GM10266 (cell line): ENCODE measurements at regions not wholly inside any gene's neighbourhood (a gene's known extent, or its start where the extent isn't known, plus 50 kb on each side); places are given as distances from the start of the nearest gene placed in this dataset.

Experiments used
- DNase-seq: peaks from one replicate; pipeline ENCODE4 v3.0.0; 2012; ENCODE audit errors: extremely low spot score
- TF ChIP-seq, protein P1 (sequence below): IDR thresholded peaks from 2 replicates; pipeline ENCODE4 v1.5.1; 2012; ENCODE audit warnings: mild to moderate bottlenecking, low read depth; ENCODE audit not compliant: control insufficient read depth, insufficient read depth; ENCODE audit errors: missing control alignments

DNA sequence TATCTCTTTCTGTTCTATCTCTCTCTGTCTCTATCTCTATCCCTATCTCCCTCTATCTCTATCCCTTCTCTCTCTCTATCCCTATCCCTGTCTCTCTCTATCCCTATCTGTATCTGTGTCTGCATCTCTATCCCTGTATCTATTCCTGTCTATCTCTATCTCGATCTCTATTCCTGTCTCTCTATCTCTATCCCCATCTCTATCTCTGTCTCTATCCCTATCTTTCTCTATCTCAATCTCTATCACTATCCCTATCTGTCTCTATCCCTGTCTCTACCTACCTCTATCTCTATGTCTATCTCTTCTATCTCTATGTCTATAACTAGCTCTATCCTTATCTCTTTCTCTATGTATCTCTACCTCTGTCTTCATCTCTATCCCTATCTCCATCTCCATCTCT lies 141.4 kb upstream of the KCNJ6 start:
- no peak for DNase-seq
- TF ChIP-seq, protein P1, sequence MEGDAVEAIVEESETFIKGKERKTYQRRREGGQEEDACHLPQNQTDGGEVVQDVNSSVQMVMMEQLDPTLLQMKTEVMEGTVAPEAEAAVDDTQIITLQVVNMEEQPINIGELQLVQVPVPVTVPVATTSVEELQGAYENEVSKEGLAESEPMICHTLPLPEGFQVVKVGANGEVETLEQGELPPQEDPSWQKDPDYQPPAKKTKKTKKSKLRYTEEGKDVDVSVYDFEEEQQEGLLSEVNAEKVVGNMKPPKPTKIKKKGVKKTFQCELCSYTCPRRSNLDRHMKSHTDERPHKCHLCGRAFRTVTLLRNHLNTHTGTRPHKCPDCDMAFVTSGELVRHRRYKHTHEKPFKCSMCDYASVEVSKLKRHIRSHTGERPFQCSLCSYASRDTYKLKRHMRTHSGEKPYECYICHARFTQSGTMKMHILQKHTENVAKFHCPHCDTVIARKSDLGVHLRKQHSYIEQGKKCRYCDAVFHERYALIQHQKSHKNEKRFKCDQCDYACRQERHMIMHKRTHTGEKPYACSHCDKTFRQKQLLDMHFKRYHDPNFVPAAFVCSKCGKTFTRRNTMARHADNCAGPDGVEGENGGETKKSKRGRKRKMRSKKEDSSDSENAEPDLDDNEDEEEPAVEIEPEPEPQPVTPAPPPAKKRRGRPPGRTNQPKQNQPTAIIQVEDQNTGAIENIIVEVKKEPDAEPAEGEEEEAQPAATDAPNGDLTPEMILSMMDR = no peak

DNA sequence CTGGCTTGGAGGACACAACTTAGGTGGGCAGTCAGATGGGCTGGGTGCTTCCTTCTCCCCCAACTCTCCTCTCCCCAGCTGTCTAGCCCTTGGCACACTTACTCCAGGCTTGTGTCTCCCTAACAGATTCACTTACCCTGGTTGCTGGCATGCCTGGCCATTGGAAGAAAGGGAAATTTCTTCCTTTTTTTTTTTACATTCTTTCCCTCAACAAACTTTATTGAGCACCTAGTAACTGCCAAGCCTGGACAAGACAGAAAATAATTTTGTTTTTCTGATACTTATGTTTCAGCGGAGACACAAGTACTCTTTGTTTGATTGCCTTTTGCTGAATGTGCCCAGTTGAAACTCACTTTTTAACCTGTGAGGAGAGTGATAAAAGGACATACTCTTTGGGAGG lies 144.3 kb upstream of the KCNJ6 start:
- TF ChIP-seq, protein P1 = no peak

DNA sequence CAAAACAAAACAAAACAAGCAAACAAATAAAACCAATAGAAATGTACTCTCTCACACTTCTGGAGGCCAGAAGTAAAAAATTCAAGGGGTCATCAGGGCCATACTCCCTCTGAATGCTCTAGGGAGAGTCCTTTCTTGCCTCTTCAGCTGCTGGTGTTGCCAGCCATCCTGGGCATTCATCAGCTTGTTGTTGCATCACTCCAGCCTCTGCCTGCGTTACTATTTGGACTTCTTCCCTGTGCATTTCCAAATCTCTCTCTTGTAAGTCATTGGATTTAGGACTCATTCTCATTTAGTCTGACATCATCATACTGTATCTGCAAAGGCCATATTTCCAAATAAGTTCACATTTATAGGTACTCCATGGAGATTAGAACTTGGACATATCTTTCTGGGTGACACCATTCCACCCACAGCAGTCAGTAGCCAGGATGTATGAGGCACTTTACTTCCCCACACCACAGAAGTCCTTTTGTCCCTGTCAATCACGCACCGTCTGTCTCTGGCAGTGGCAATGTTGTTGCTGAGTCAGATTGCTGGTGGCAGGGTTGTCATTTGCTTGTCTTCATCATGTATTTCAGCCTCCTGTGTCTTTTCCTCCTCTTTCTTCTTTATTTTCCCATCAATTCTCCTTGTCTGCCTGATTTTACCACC lies 151.0 kb upstream of the KCNJ6 start:
- DNase-seq = no peak
- TF ChIP-seq, protein P1 = no peak

More for the DNA sequence above, 144.3 kb upstream of the KCNJ6 start:
- no peak for DNase-seq

DNA sequence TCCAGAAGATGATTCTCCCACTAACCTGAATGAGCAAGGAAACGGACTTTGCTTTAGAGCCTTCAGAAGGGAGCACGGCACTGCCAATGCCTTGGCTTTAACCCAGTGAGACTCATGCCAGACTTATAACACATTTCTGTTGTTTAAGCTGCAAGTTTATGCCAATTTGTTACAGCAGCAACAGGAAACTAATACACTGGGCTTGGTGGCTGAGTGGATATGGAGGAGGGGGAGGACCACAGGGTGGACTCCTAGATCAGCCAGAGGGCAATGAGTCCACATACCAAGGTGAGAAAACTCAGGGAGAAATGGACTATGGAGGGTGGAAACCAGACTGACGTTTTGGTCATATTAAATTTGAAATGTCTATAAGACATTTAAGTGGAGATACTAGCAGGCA lies 156.2 kb upstream of the KCNJ6 start:
- TF ChIP-seq, protein P1 = no peak
- DNase-seq = no peak

DNA sequence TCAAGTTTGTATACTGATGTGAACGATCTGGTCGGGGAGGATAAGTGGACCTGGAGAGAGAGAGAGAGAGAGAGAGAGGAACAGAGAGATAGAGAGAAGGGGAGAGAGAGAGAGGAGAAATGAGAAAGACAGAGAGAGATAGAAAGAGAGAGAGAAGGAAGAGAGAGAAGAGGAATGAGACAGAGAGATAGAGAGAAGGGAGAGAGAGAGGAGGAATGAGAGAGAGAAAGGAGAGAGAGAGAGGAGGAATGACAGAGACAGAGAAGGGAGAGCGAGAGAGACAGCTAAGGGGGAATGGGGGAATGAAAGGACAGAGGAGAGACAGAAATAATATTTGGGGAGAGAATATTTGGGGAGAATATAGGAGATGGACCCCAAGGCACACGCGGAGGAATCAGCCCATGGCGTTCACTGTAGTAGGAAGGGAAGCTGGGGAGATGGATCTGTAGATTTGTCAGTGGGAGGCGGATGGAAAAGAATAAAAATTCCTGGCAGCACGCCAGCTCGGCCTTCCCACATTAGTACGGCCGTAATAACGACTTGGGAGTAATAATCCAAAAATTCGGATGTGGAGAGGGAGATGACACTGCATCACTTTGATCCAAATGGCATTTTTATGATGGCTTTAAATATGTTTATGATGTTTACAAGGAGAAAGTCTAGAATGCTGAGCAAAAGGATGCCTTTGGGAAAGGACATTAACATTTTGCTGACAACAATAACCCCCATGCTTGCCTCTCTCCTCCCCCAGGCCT lies 159.8 kb upstream of the KCNJ6 start:
- no peak for DNase-seq
- TF ChIP-seq, protein P1 = no peak

DNA sequence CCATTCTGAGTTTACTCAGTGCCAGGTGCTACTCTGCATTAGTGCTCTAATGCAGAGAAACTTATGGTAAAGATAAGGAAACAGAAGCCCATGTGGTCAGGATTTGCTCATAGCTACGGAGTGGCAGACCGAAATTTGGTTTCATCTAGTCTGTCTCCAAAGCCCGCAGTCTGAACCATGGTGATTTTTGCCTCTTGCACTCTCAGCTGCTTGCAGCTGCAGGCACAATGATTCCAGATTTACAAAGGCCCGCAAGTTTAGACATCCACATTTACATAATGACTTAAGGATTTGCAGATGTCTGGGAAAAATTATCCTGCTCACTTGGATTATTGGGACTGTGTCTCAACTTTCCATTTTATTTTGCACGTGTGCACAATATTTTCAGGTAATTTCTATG lies 161.3 kb upstream of the KCNJ6 start:
- TF ChIP-seq, protein P1 = no peak

DNA sequence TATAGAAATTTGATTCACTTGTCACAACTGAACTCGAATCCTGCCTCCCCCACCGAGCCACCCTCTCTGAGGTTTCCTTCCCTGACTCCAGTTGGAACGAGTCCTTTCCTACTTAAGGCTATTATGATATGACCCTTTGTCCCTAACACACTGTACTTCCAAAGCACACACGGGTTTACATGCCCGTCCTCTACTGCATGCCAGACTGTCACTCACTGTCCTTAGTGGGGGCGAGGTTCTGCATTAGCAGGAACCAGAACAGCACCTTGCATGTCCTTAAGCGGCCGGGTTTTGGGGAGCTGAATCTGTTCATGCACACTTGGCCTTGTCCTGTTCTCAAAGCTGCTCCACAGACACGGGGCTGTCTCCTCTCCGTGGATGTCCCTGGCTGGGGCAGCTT lies 164.6 kb upstream of the KCNJ6 start:
- DNase-seq = no peak
- TF ChIP-seq, protein P1 = no peak

More for the DNA sequence above, 161.3 kb upstream of the KCNJ6 start:
- no peak for DNase-seq
